BJ (cell line): ENCODE measurements at regions not wholly inside any gene's neighbourhood (a gene's known extent, or its start where the extent isn't known, plus 50 kb on each side); places are given as distances from the start of the nearest gene placed in this dataset.

Source experiments
- CTCF ChIA-PET: fragments of 350-600 bp; formaldehyde crosslinking; extraction: SDS; loops from one replicate; lab custom pipeline; 2021; ENCODE audit warnings: antibody characterized with exemption, inconsistent platforms; lab: Yijun Ruan, JAX
- POLR2A ChIA-PET: fragments of 300-600 bp; sonication (Branson Sonifier 250); formaldehyde crosslinking; extraction: SDS; loops from one replicate; lab custom pipeline; 2021; ENCODE audit warnings: antibody characterized with exemption; lab: Charles Lee
- DNase-seq: peaks from one replicate; pipeline ENCODE4 v3.0.0-alpha.2; 2011; ENCODE audit warnings: low read depth
- H3K27me3 ChIP-seq: 2 replicates; pipeline ENCODE4 v1.6.0; 2011; ENCODE audit warnings: low read length; ENCODE audit not compliant: control insufficient read depth, insufficient read depth
- H3K36me3 ChIP-seq: 2 replicates; pipeline ENCODE4 v1.5.1; 2011; ENCODE audit warnings: low read length; ENCODE audit not compliant: control insufficient read depth, insufficient read depth
- H3K4me3 ChIP-seq: 2 replicates; pipeline ENCODE4 v1.5.1; 2011; ENCODE audit warnings: low read depth, mild to moderate bottlenecking, control low read depth, low read length
- CTCF ChIP-seq: IDR thresholded peaks from 2 replicates; pipeline ENCODE4 v1.5.1; 2011; ENCODE audit warnings: low read depth, mild to moderate bottlenecking, control low read depth, inconsistent platforms, low read length, moderate library complexity; ENCODE audit not compliant: insufficient read depth

- ChIA-PET CTCF (interaction anchor here (1.4 kb wide), 1 partner anchor 9 kb away, joined by 3 read pairs; no protein-coding TSS in a partner anchor), POLR2A (no interaction called here)
- H3K27me3 ChIP-seq, result no peaks in the 10 kb centered on the region
- TF ChIP-seq CTCF, result no peak
- no peaks in the 10 kb centered on the region for H3K36me3 ChIP-seq
- no peak overlapping the region for H3K4me3 ChIP-seq
- no peak for DNase-seq
Measured at GRCh38 chr1:218715961-218716669, 371.0 kb downstream of the TGFB2 start.

GRCh38 chr1:218717575-218717974 is 372.4 kb downstream of the TGFB2 start:
- no peak overlapping the region for H3K4me3 ChIP-seq
- TF ChIP-seq CTCF, result no peak
- H3K27me3 ChIP-seq, result no peaks in the 10 kb centered on the region
- POLR2A ChIA-PET, result interaction anchor here (0.5 to 1.1 kb wide), 4 partner anchors 12 to 228 kb away, joined by 3 to 6 read pairs (median 4); no protein-coding TSS in a partner anchor
- no peaks in the 10 kb centered on the region for H3K36me3 ChIP-seq
- DNase-seq, result no peak
- CTCF ChIA-PET, result interaction anchor here (1.1 kb wide), 1 partner anchor 11 kb away, joined by 6 read pairs; no protein-coding TSS in a partner anchor

- H3K27me3 ChIP-seq, result no peaks in the 10 kb centered on the region
- H3K36me3 ChIP-seq, result no peaks in the 10 kb centered on the region
- ChIA-PET POLR2A (interaction anchor here (0.6 to 1.1 kb wide), 2 partner anchors 43 to 229 kb away, joined by 6 read pairs; no protein-coding TSS in a partner anchor), CTCF (interaction anchor here (1.1 kb wide), 1 partner anchor 11 kb away, joined by 6 read pairs; no protein-coding TSS in a partner anchor)
- no peak overlapping the region for H3K4me3 ChIP-seq
- DNase-seq, result peak; percentile 31
- no peak for TF ChIP-seq CTCF
Measured at GRCh38 chr1:218718206-218718605, 373.1 kb downstream of the TGFB2 start.

- no peak for TF ChIP-seq CTCF
- Histone ChIP-seq H3K27me3 (no peaks in the 10 kb centered on the region), H3K36me3 (no peaks in the 10 kb centered on the region), H3K4me3 (no peak overlapping the region)
- no peak for DNase-seq
- ChIA-PET POLR2A (no interaction called here), CTCF (no interaction called here)
Measured at GRCh38 chr1:218718977-218719376, 373.8 kb downstream of the TGFB2 start.

GRCh38 chr1:218728898-218729565 is 383.9 kb downstream of the TGFB2 start:
- Histone ChIP-seq H3K36me3 (no peaks in the 10 kb centered on the region), H3K27me3 (no peaks in the 10 kb centered on the region), H3K4me3 (no peak overlapping the region)
- no peak for DNase-seq
- ChIA-PET CTCF (interaction anchor here (1.3 kb wide), 1 partner anchor 11 kb away, joined by 6 read pairs; no protein-coding TSS in a partner anchor), POLR2A (no interaction called here)
- TF ChIP-seq CTCF, result no peak
